ENCODE measurements at regions not wholly inside any gene's neighbourhood (a gene's known extent, or its start where the extent isn't known, plus 50 kb on each side); places are given as distances from the start of the nearest gene placed in this dataset.

DNA sequence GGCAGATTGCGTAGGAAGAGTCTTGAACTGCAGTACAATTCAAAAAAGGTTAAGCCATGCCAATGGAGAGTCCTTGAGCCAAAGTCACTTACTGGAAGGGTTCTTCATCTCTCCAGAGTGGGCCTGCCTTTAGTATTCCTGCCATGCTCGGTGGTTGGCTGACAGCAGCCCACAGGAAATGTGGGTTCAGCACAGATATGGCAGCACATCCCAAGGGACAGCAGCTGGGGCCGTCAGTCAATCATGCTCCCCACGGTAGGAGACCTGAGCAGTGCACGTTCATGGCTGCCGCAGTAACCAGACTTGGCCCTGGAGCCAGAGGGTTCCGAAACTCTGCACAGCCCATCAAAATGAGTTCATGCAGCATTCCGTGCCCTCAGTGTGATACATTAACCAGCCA, 63.6 kb upstream of the SIRPA start:
- ChIA-PET POLR2A (no interaction called here), CTCF (no interaction called here)
- H3K9me3 Mint-ChIP-seq, result no peaks in the 10 kb centered on the region
- H3K27me3 Mint-ChIP-seq, result no peaks in the 10 kb centered on the region
- H3K4me1 Mint-ChIP-seq, result no peaks in the 10 kb centered on the region
- H3K27ac Mint-ChIP-seq, result no peak overlapping the region
- H3K36me3 Mint-ChIP-seq (ENCODE audit: low read depth), result no peaks in the 10 kb centered on the region
- DNase-seq, result no peak
- no peak overlapping the region for H3K4me3 Mint-ChIP-seq

DNA sequence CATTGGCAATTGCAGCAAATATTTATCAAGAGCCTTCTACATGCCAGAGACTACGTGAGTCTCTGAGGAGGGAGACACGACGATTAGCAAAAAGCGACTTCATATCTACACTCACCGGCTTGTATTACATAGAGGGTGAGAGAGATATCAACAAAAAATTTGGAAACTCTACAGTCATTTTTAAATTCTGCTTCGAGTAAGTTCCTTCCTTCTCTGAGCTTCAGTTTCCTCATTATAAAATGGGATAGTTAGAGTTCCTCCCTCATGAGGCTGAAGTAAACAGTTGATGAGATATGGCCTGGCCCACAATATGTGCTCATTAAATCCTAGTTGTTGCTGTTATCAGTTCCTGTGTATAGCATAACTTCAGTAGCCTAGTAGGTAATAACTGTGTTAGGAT, 64.1 kb upstream of the SIRPA start:
- no peaks in the 10 kb centered on the region for H3K27me3 Mint-ChIP-seq
- no peak overlapping the region for H3K27ac Mint-ChIP-seq
- H3K9me3 Mint-ChIP-seq, result no peaks in the 10 kb centered on the region
- DNase-seq, result no peak
- H3K4me3 Mint-ChIP-seq, result no peak overlapping the region
- POLR2A ChIA-PET, result no interaction called here
- no peaks in the 10 kb centered on the region for H3K4me1 Mint-ChIP-seq
- CTCF ChIA-PET, result no interaction called here
- H3K36me3 Mint-ChIP-seq (ENCODE audit: low read depth), result no peaks in the 10 kb centered on the region

DNA sequence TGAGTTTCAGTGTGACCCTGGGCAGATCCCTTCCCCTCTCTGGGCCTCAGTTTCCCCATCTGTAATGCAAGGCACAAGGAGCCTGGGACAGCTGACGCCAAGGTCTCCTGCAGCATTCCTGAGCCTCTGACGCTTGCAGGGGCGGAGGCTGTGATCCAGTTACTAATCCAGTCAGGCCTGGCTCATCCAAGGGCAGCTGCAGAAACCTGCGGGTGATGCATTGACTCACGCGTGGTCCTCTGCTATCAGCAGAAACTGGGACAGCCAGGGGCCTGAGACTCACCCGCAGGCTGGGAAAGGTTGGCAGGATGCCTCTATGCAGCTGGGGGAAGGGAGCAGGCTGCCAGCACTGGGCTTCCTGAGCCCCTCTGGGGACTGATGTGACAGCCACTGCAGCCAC, 65.0 kb upstream of the SIRPA start:
- no peak for DNase-seq
- POLR2A ChIA-PET, result no interaction called here
- H3K4me3 Mint-ChIP-seq, result no peak overlapping the region
- H3K36me3 Mint-ChIP-seq (ENCODE audit: low read depth), result no peaks in the 10 kb centered on the region
- H3K27me3 Mint-ChIP-seq, result no peaks in the 10 kb centered on the region
- CTCF ChIA-PET, result no interaction called here
- no peaks in the 10 kb centered on the region for H3K4me1 Mint-ChIP-seq
- H3K9me3 Mint-ChIP-seq, result no peaks in the 10 kb centered on the region
- no peak overlapping the region for H3K27ac Mint-ChIP-seq

DNA sequence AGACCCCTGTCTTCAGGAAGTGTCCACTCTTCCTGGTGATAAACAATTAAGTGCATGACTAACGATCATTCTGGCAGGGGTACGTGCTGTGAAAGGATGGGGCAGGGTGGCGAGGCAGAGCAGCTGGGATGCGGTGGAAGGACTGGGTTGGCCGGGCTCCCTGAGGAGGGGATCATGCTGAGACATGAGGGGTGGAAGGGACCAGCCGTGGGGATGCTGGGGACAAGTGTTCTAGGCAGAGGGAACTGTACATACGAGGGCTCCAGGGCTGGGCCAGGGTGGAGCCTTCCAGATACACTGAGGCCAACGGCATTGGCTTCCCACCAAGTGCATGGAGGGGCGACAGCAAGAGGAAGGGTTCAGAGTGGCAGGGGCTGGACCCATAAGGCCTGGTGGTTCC, 65.7 kb upstream of the SIRPA start:
- Mint-ChIP-seq H3K4me1 (no peaks in the 10 kb centered on the region), H3K27ac (no peak overlapping the region), H3K9me3 (no peaks in the 10 kb centered on the region), H3K4me3 (no peak overlapping the region), H3K36me3 (ENCODE audit: low read depth) (no peaks in the 10 kb centered on the region), H3K27me3 (no peaks in the 10 kb centered on the region)
- ChIA-PET CTCF (no interaction called here), POLR2A (no interaction called here)
- no peak for DNase-seq

DNA sequence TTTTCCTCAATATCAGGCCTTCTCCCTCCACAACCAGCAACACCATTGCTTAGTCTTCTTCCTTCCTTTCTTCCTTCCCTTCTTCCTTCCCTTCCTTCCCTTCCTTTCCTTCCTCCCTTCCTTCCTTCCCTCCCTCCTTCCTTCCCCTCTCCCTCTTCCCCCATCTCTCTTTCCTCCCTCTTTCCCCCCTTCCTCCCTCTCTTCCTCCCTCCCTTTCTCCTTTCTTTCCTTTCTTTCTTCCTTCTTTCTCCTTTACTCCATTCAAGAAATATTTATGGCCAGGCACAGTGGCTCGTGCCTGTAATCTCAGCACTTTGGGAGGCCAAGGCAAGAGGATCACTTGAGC, 66.4 kb upstream of the SIRPA start:
- ChIA-PET POLR2A (no interaction called here), CTCF (no interaction called here)
- Mint-ChIP-seq H3K36me3 (ENCODE audit: low read depth) (no peaks in the 10 kb centered on the region), H3K4me1 (no peaks in the 10 kb centered on the region), H3K4me3 (no peak overlapping the region), H3K27me3 (no peaks in the 10 kb centered on the region), H3K27ac (no peak overlapping the region), H3K9me3 (peaks cover 2% of the 10 kb centered on the region)
- no peak for DNase-seq

DNA sequence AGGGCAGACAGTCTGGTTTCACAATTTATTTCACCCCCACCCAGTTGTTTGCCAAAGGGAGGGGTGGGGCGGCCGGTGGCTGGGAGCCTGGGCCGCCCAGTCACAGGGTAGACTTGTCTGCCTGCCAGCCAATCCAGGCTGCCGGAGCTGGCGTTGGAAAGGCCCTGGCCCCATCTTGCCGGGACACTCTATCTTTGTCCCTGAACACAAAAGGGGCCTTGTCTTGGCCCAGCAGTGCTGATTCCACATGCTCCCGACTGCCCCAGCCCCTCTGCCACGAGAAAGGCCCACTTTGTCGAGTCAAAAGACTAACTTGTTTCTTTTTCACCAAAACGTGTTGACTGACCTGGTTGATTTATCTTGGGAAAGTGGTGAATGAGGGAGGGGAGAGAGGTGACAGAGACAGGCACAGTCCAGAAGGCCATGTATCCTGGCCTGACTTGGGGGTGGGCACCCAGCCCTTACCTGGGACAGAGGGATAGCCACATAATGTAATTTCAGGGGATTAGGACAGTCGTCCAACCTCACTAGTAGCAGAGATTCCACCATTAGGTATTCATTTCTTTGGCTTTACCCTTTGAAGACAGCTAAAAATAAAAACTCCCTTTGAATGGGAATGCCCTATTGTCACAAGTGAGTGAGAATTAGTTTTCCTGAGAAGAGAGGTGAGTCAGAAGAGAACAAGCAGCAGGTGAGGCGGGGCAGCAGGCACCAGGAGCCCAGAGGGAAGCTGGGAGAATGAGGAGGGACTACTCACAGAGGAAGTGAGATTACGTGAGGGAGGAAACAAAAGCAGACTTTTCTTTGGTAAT, 67.0 kb upstream of the SIRPA start:
- Mint-ChIP-seq H3K4me3 (no peak overlapping the region), H3K36me3 (ENCODE audit: low read depth) (no peaks in the 10 kb centered on the region), H3K27me3 (no peaks in the 10 kb centered on the region), H3K27ac (no peak overlapping the region), H3K9me3 (peaks cover 3% of the 10 kb centered on the region), H3K4me1 (no peaks in the 10 kb centered on the region)
- POLR2A ChIA-PET, result no interaction called here
- no peak for DNase-seq
- CTCF ChIA-PET, result no interaction called here

DNA sequence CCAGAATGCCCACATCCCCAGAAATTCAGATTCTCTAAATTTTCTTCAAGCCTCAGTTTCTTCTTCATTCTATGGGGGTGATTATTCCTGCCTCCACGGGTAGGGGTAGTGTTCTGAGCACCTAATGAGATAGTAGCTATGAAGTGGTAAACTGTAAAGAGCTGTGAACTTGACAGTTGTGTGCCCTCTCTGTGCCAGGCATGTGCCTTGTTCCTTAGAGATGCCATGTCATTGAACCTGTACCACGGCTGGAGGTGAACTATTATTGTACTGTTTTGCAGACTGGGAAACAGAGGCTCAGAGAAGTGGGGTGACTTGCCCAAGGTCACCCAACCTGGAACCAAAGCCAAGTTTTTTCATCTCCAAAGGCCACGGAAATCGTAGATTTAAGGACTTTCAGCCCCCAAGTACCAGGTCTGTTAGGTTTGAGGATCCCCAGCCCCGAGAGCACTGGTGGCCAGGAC, 67.7 kb upstream of the SIRPA start:
- POLR2A ChIA-PET, result no interaction called here
- no peak for DNase-seq
- H3K27ac Mint-ChIP-seq, result no peak overlapping the region
- peaks cover 6% of the 10 kb centered on the region for H3K9me3 Mint-ChIP-seq
- H3K36me3 Mint-ChIP-seq (ENCODE audit: low read depth), result no peaks in the 10 kb centered on the region
- H3K27me3 Mint-ChIP-seq, result no peaks in the 10 kb centered on the region
- no peak overlapping the region for H3K4me3 Mint-ChIP-seq
- CTCF ChIA-PET, result no interaction called here
- H3K4me1 Mint-ChIP-seq, result no peaks in the 10 kb centered on the region

DNA sequence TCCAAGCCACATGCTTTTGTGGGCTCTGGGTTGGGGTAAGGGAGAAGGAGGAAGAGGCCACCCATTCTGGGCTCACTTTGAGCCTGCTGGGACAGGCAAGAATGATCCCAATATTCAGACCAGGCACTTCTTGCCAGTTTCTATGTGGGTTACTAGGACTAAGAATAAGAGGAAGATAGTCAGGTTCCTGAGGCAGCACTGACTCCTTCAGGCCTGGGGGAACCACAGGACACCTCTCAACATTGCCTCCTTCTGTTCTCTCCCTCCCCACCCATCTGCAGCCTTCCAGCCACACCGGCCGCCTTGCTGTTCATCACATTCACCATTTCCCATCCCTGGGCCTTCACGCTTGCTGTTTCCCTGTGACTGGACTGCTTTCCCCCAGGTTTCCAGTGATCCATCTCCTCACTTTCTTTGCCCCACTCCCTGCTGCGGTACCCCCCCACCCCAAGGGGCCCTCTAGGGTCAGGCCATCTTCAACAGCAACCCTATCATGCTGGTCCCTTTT, 69.2 kb upstream of the SIRPA start:
- no peak for DNase-seq
- Mint-ChIP-seq H3K9me3 (peaks cover 13% of the 10 kb centered on the region), H3K27ac (no peak overlapping the region), H3K36me3 (ENCODE audit: low read depth) (no peaks in the 10 kb centered on the region), H3K27me3 (no peaks in the 10 kb centered on the region), H3K4me1 (no peaks in the 10 kb centered on the region), H3K4me3 (no peak overlapping the region)
- ChIA-PET POLR2A (no interaction called here), CTCF (no interaction called here)

DNA sequence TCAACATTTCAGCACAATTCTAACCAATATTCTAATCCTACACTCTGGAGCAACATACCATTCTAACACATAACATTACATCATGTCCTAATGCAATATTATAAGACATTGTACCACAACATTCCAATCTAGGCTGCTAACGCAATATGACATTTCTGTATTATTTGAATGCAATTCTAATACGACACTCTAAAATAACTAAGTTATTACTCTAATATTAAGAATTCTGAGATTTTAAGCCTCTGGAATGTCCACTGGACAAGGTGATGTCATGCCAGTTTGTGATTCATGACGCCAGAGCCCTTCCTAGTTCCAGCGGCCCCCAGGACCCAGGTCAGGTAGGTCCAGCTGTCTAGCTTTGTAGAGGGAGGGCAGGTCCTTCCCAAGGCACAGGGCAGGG, 69.7 kb upstream of the SIRPA start:
- H3K36me3 Mint-ChIP-seq (ENCODE audit: low read depth), result no peaks in the 10 kb centered on the region
- no peak for DNase-seq
- H3K27me3 Mint-ChIP-seq, result no peaks in the 10 kb centered on the region
- no peak overlapping the region for H3K4me3 Mint-ChIP-seq
- H3K27ac Mint-ChIP-seq, result no peak overlapping the region
- H3K9me3 Mint-ChIP-seq, result peaks cover 13% of the 10 kb centered on the region
- POLR2A ChIA-PET, result no interaction called here
- CTCF ChIA-PET, result no interaction called here
- H3K4me1 Mint-ChIP-seq, result no peaks in the 10 kb centered on the region

DNA sequence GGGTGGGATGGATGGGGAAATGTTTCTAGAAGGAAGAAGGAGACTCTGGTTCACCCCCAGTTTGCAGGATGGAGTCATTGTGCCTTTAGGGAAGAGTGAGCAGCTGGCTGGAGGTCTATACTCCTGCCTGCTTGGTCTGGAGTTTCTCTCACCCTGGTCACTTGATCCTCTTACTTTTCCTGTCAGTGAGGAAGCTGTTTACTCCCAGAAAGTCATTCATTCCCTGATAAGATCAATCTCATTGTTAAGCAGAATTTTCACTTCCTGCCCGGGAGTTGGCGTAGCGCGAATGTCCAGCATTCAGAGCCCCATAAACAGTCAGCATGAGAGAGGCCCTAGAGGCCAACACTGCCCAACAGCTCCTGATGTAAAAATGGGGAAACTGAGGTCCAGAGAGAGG, 70.4 kb upstream of the SIRPA start:
- DNase-seq, result no peak
- ChIA-PET CTCF (no interaction called here), POLR2A (no interaction called here)
- Mint-ChIP-seq H3K27ac (no peak overlapping the region), H3K9me3 (peaks cover 13% of the 10 kb centered on the region), H3K27me3 (no peaks in the 10 kb centered on the region), H3K36me3 (ENCODE audit: low read depth) (no peaks in the 10 kb centered on the region), H3K4me3 (no peak overlapping the region), H3K4me1 (no peaks in the 10 kb centered on the region)

DNA sequence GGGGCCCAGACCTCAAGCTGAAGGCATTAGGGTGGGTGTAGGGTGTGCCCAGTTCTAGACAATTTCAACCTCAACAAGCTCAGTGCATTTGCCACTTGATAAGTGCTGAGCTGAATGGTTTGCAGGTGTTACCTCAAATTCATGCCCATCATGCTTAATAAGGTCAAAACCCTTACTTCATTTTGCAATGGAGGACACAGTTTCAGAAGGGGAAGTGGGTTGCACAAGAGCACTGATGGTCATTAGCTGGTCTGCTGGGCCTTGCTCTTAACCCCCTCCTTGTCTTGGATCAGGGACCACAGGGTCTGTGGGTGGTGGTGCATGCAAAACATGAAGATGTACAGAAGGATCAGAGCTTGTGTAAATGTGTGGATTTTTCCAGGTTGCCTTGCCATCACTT, 71.0 kb upstream of the SIRPA start:
- DNase-seq, result no peak
- POLR2A ChIA-PET, result no interaction called here
- Mint-ChIP-seq H3K4me3 (no peak overlapping the region), H3K27me3 (no peaks in the 10 kb centered on the region), H3K4me1 (no peaks in the 10 kb centered on the region), H3K27ac (no peak overlapping the region), H3K9me3 (peaks cover 13% of the 10 kb centered on the region), H3K36me3 (ENCODE audit: low read depth) (no peaks in the 10 kb centered on the region)
- CTCF ChIA-PET, result no interaction called here

DNA sequence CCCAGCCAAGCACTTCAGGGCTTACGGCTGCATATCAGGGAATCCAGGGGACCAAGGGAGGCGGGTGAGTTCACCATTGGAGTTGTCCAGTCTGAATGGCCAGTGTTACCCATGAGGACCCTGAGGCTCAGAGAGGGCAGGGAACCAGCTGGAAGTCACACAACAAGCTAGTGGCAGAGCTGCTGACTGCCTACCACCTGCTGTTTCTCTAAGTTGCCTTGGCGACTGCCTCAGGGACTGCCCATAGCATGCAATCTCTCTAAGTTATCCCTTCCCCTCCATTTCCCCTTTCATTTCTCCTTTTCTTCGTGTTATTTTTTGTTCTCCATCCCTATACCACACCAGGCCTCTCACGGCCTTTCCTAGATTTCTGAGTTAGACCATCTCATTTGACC, 71.8 kb upstream of the SIRPA start:
- Mint-ChIP-seq H3K36me3 (ENCODE audit: low read depth) (no peaks in the 10 kb centered on the region), H3K4me1 (no peaks in the 10 kb centered on the region), H3K4me3 (no peak overlapping the region), H3K9me3 (peaks cover 13% of the 10 kb centered on the region), H3K27ac (no peak overlapping the region), H3K27me3 (peaks cover 5% of the 10 kb centered on the region)
- CTCF ChIA-PET, result no interaction called here
- no peak for DNase-seq
- POLR2A ChIA-PET, result no interaction called here

DNA sequence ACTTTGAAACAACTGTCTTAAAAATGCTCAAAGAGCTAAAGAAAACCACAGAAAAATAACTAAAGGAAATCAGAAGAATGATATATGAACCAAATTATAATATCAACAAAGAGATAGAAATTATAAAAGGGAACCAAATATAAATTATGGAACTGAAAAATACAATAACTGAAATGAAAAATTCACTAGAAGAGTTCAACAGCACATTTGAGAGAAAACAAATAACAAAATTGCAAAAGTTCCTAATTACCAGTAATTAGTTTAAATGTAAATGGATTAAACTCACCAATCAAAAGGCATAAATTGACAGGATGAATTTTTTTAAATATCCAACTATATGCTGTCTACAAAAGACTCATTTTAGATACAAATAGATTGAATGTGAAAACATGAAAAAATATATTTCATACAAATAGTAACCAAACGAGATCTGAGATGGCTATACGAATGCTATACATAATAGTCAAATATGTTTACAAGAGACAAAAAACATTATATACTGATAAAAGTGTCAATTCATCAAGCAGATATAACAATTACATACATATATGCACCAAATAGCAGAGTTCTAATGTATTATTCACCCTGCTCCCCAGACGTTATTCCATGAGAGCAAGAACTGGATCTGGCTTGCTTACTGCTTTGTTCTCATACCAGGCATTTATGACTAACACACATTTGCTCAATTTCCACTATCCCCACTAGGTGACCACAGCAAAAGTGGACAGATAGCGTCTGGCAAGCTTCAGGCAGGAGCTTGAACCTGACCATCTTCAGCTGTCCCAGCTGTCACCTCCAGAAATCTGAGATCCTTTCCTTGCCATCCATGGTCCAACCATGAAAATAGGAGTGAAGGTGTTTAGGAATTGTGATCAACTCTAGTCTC, 72.4 kb upstream of the SIRPA start:
- Mint-ChIP-seq H3K27me3 (peaks cover 11% of the 10 kb centered on the region), H3K4me3 (no peak overlapping the region), H3K36me3 (ENCODE audit: low read depth) (no peaks in the 10 kb centered on the region), H3K27ac (no peak overlapping the region), H3K4me1 (no peaks in the 10 kb centered on the region), H3K9me3 (peaks cover 13% of the 10 kb centered on the region)
- no peak for DNase-seq
- ChIA-PET CTCF (no interaction called here), POLR2A (no interaction called here)

Measured in activated CD4-positive, alpha-beta memory T cell treated with anti-CD3 and anti-CD28 coated beads, Interleukin-2, amount 10 ng/mL, durations not matched to agents 7 days and 5 days (primary cell).